HUES48 (cell line): ENCODE measurements at regions not wholly inside any gene's neighbourhood (a gene's known extent, or its start where the extent isn't known, plus 50 kb on each side); places are given as distances from the start of the nearest gene placed in this dataset.

Experiments
- H3K27ac ChIP-seq: one replicate; pipeline ENCODE4 v1.7.0; 2013; ENCODE audit warnings: low read depth, low read length, inconsistent platforms
- H3K27me3 ChIP-seq: 2 replicates; pipeline ENCODE4 v1.6.1; 2013; ENCODE audit warnings: mild to moderate bottlenecking, low read length; ENCODE audit not compliant: control insufficient read depth, insufficient read depth
- H3K36me3 ChIP-seq: 2 replicates; pipeline ENCODE4 v1.6.1; 2013; ENCODE audit warnings: low read length; ENCODE audit not compliant: control insufficient read depth, insufficient read depth
- H3K4me1 ChIP-seq: 2 replicates; pipeline ENCODE4 v1.6.1; 2013; ENCODE audit warnings: mild to moderate bottlenecking, low read length; ENCODE audit not compliant: control insufficient read depth, insufficient read depth
- H3K4me3 ChIP-seq: 2 replicates; pipeline ENCODE4 v1.5.1; 2013; ENCODE audit warnings: mild to moderate bottlenecking, low read depth, low read length
- H3K9ac ChIP-seq: 2 replicates; pipeline ENCODE4 v1.6.1; 2013; ENCODE audit warnings: mild to moderate bottlenecking, low read depth, low read length, moderate library complexity
- H3K9me3 ChIP-seq: 2 replicates; pipeline ENCODE4 v1.6.1; 2013; ENCODE audit warnings: low read length; ENCODE audit not compliant: control insufficient read depth, insufficient read depth

DNA sequence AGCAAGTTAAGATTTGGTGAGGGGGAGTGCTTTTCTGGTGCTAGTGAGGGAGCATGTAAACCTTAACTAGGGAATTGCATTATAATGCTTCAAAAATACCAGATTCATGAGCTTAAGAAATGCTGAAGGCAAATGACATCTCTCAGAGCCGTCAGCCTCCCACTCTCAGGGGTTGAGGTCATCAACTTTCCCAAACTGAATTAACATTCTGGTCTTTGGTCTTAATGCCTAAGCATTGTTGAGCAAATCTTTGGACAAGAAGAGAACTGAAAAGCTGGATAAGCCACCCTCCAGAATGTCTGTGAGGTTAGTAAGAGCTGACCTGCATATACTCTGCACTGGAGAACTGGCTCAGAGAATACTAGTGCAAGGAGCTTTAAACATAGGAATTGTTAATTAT lies 124.9 kb upstream of the GAP43 start:
- H3K36me3 ChIP-seq, result no peaks in the 10 kb centered on the region
- H3K4me1 ChIP-seq, result peaks cover 9% of the 10 kb centered on the region
- no peak overlapping the region for H3K9ac ChIP-seq
- H3K4me3 ChIP-seq, result no peak overlapping the region
- no peaks in the 10 kb centered on the region for H3K9me3 ChIP-seq
- peak overlapping the region; percentile 56 for H3K27ac ChIP-seq
- no peaks in the 10 kb centered on the region for H3K27me3 ChIP-seq

DNA sequence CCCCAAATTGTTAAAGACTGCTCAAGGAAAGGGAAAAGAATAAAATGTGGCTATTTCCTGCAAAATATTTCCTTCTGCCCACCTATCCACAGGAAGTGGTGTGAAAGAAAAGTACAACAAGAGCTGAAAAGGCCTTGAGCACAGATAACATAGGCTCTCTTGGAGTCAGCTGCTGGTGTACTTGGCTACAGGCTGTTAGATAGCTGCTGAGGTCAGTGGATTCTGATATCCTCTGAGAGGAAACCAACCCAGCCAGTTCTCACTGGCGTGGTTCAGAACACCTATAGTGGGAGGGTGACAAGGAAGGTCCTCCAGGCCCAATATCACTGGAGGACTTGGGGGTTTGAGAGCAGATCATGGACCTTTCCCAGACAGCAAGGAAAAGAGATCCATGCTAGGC lies 124.4 kb upstream of the GAP43 start:
- H3K36me3 ChIP-seq, result no peaks in the 10 kb centered on the region
- H3K27ac ChIP-seq, result peak overlapping the region; percentile 56
- H3K27me3 ChIP-seq, result no peaks in the 10 kb centered on the region
- no peak overlapping the region for H3K9ac ChIP-seq
- peaks cover 9% of the 10 kb centered on the region for H3K4me1 ChIP-seq
- H3K9me3 ChIP-seq, result no peaks in the 10 kb centered on the region
- no peak overlapping the region for H3K4me3 ChIP-seq

DNA sequence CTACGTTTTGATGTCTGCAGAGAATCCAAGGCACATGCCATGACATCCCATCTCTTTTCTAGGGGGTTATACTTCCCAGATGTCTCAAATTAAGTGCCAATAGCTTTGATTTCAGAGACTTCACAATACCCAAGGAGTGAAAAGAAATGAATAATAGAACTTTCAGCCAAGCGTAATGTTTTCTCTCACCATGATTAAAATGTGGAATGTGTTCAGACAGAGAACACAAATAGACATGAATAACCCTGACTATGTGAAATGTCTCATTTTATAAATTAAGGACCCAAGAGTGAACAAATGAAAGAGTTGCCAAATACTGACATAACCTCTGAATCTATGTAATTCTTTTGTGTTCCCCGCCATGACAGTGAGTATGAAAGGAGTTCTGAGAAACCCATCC lies 123.6 kb upstream of the GAP43 start:
- no peak overlapping the region for H3K4me3 ChIP-seq
- no peaks in the 10 kb centered on the region for H3K27me3 ChIP-seq
- no peak overlapping the region for H3K9ac ChIP-seq
- no peaks in the 10 kb centered on the region for H3K9me3 ChIP-seq
- no peak overlapping the region for H3K27ac ChIP-seq
- H3K36me3 ChIP-seq, result no peaks in the 10 kb centered on the region
- peaks cover 9% of the 10 kb centered on the region for H3K4me1 ChIP-seq

DNA sequence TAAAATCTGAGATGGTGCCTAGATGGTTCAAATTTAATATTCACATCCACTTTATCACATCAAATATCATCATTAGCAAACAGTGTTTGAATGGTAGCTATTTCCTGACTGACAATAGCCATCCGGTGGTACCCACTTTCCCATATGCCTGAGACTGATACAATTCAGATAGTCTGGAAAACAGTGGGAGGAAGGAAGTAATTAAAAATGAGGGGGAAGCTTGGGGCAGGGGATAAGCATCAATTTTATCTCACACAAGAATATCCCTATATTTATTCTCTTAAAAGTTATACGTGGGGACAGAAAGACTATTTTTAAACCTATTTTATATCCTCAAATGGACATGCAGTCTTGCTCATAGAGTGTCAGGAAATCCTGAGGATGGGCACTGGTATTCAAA lies 122.5 kb upstream of the GAP43 start:
- no peaks in the 10 kb centered on the region for H3K36me3 ChIP-seq
- no peak overlapping the region for H3K4me3 ChIP-seq
- peaks cover 9% of the 10 kb centered on the region for H3K9me3 ChIP-seq
- H3K27me3 ChIP-seq, result no peaks in the 10 kb centered on the region
- peaks cover 9% of the 10 kb centered on the region for H3K4me1 ChIP-seq
- no peak overlapping the region for H3K27ac ChIP-seq
- H3K9ac ChIP-seq, result no peak overlapping the region

DNA sequence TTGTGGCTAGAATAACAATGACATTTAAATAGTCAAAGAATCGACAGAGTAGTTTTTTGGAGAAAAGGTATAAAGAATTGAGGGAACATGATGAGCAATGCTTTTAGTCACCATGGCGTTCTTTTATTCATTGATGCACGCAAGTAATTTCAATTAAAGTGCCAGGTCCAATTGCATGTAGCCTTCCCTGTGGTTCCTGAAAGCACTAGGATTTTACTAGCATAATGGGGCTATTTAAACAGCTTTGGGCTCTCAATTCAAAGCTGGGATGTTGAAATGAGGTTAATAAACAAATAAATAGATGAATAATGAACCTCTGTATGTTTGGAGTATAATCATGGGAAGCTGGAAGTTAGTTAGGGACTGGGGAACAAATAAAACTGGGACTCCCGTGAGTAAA lies 121.2 kb upstream of the GAP43 start:
- Histone ChIP-seq H3K36me3 (no peaks in the 10 kb centered on the region), H3K27me3 (no peaks in the 10 kb centered on the region), H3K4me3 (no peak overlapping the region), H3K27ac (no peak overlapping the region), H3K9ac (no peak overlapping the region), H3K9me3 (peaks cover 17% of the 10 kb centered on the region), H3K4me1 (peaks cover 9% of the 10 kb centered on the region)

GRCh38 chr3:115503394-115503793 lies 119.9 kb upstream of the GAP43 start:
- Histone ChIP-seq H3K9ac (no peak overlapping the region), H3K36me3 (no peaks in the 10 kb centered on the region), H3K27me3 (no peaks in the 10 kb centered on the region), H3K27ac (no peak overlapping the region), H3K4me1 (peaks cover 5% of the 10 kb centered on the region), H3K9me3 (peaks cover 17% of the 10 kb centered on the region), H3K4me3 (no peak overlapping the region)

- Histone ChIP-seq H3K36me3 (no peaks in the 10 kb centered on the region), H3K27ac (no peak overlapping the region), H3K9me3 (peaks cover 17% of the 10 kb centered on the region), H3K4me1 (peaks cover 11% of the 10 kb centered on the region), H3K4me3 (no peak overlapping the region), H3K27me3 (no peaks in the 10 kb centered on the region), H3K9ac (no peak overlapping the region)
Measured at GRCh38 chr3:115508562-115508961, 114.7 kb upstream of the GAP43 start.

GRCh38 chr3:115512565-115513415 lies 110.5 kb upstream of the GAP43 start:
- H3K36me3 ChIP-seq, result no peaks in the 10 kb centered on the region
- H3K9ac ChIP-seq, result peak overlapping the region; percentile 77
- peak overlapping the region; percentile 68 for H3K4me3 ChIP-seq
- H3K9me3 ChIP-seq, result no peaks in the 10 kb centered on the region
- no peaks in the 10 kb centered on the region for H3K27me3 ChIP-seq
- peaks cover 16% of the 10 kb centered on the region for H3K4me1 ChIP-seq
- H3K27ac ChIP-seq, result peak overlapping the region; percentile 94

DNA sequence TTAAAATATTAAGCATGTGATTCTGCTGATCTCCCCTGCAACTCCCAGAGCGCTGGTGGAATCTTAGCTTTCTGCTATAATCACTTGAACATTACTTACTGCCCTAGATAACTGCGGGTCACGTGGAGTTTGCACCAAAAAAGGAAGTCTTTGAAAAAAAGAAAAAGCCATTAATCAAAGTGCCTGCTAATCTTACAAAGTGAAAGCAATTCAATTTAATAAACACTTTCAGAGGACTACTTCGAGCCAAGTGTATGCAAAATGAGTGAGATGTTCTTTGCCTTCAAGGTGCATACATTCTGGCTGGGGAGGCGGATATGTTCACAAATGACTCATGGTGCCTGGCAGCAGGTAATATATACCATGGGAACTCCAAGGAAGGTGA lies 109.9 kb upstream of the GAP43 start:
- H3K4me1 ChIP-seq, result peaks cover 20% of the 10 kb centered on the region
- no peaks in the 10 kb centered on the region for H3K27me3 ChIP-seq
- peak overlapping the region; percentile 68 for H3K4me3 ChIP-seq
- peak overlapping the region; percentile 94 for H3K27ac ChIP-seq
- H3K9ac ChIP-seq, result peak overlapping the region; percentile 14; the same call in 1 of the 2 replicates
- H3K36me3 ChIP-seq, result no peaks in the 10 kb centered on the region
- H3K9me3 ChIP-seq, result no peaks in the 10 kb centered on the region

DNA sequence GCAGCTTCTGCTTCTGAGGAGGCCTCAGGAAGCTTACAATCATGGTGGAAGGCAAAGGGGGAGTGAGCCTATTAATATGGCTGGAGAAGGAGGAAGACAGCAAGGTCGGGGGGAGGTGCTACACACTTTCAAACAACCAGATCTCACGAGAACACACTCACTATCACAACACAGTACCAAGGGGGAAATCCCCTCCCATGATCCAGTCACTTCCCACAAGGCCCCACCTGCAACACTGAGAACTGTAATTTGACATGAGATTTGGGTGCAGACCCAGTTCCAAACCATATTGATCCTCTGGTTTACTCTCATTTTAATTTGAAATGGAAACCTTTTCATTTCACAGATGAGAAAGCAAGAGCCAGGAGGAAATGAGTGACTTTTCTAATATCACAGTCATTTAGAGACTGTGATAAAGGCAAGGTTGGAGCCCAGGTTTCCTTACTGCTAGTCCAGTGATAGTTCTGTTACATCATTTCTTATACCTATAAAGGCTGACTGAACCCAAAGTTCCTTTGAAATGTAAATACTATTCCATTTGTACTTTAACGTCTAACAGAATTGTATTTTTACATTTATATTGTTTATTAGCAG lies 105.8 kb upstream of the GAP43 start:
- no peaks in the 10 kb centered on the region for H3K36me3 ChIP-seq
- no peak overlapping the region for H3K9ac ChIP-seq
- no peaks in the 10 kb centered on the region for H3K9me3 ChIP-seq
- H3K27ac ChIP-seq, result no peak overlapping the region
- H3K27me3 ChIP-seq, result no peaks in the 10 kb centered on the region
- H3K4me3 ChIP-seq, result no peak overlapping the region
- H3K4me1 ChIP-seq, result peaks cover 21% of the 10 kb centered on the region

GRCh38 chr3:115518100-115518852 lies 105.0 kb upstream of the GAP43 start:
- Histone ChIP-seq H3K4me1 (peaks cover 23% of the 10 kb centered on the region), H3K36me3 (no peaks in the 10 kb centered on the region), H3K4me3 (no peak overlapping the region), H3K9ac (no peak overlapping the region), H3K27ac (no peak overlapping the region), H3K9me3 (no peaks in the 10 kb centered on the region), H3K27me3 (no peaks in the 10 kb centered on the region)
